Activated CD4-positive, alpha-beta T cell treated with anti-CD3 and anti-CD28 coated beads, Interleukin-2, amount 50 U/mL, for 16 hours (primary cell): ENCODE measurements at regions not wholly inside any gene's neighbourhood (a gene's known extent, or its start where the extent isn't known, plus 50 kb on each side); places are given as distances from the start of the nearest gene placed in this dataset.

ENCODE experiments used
- DNase-seq: peaks from one replicate; pipeline ENCODE4 v3.0.0-alpha.2; 2020

- DNase-seq = peak; percentile 6
These were observed 51.0 kb upstream of the MKRN3 start for GRCh38 chr15:23514484-23514883.

DNA sequence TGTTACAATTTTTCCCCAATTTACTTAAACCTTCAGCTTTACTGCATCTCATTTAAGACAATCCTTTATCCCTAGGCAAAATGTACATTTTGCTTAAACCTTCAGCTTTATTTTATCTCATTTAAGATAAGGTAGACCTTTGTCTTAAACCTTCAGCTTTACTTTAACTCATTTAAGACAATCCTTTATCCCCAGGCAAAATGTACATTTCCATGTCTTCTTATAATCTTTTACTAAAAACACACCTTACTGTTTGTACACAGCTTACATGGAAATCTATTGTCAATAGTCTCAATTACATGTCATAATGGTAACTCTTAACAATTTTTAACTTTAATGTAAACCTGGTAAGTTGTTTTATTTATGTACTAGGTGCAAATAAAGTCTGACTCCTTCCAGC is 58.7 kb upstream of the MKRN3 start:
- no peak for DNase-seq

DNA sequence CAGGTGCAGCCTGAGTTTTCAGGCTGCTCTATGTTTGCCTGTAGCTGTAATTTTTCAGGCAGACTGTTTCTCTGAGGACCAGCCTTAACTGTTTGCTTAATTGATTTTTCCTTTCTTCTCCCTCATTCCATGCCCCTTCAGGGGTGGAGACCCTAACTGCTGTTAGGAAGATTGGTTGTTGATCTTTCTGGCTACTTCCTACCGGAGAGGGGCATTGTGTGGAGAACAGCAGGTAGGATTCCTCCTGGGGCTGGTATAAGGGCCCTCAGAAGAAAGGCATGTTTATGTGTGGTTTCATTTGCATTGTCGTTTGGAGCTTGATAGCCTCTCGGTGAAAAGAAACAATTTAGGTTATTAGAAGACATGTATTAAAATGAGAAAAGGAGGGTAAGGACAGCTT is 56.9 kb upstream of the GOLGA6L2 start:
- no peak for DNase-seq

GRCh38 chr15:23503576-23503975 is 56.5 kb upstream of the GOLGA6L2 start:
- DNase-seq = no peak

DNA sequence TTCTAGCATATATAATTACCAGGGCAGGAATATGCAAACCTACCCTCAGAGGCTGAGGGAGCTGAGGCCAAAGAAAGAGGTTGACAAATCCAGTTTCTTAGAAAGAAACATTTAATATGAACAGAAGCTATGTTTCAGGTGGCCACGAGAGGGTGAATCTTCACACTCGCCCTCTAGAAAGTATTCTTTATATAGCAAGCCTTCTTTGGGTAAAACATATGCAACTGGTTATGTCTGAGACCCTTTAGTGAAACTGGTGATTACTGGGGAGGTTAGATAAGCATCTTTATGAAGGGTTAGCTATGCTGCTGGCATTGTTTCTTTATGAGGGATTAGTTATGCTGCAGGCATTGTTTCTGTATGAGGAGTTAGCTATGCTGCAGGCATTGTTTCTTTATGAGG is 50.7 kb upstream of the GOLGA6L2 start:
- no peak for DNase-seq
